ENCODE measurements at regions not wholly inside any gene's neighbourhood (a gene's known extent, or its start where the extent isn't known, plus 50 kb on each side); places are given as distances from the start of the nearest gene placed in this dataset.

DNA sequence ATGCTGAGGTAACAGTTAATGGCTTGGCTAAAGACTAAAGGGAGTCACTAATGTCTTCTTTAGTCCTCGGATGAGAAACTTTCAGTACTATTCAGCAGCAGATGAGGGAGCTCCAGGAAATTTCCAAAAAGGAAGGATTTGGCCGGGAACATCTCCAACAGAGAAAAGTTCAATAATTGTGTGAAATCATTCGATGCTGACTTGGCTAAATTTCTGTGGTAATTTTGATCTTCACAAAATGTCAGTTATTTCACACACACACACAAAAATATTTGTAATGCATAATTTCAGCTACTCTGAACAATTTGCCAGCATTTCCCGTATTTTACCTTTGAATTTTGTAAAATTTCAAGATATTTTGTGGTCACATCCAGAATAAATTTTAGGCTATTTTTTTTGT lies 462.8 kb upstream of the MDFIC2 start:
- H3K9ac ChIP-seq (ENCODE audit: low read depth in 1 of 2, low read length in 2 of 2), result no peak overlapping the region
- no peaks in the 10 kb centered on the region for H3K4me1 ChIP-seq (ENCODE audit: control insufficient read depth in 4 of 4, insufficient read depth in 4 of 4, low read length in 3 of 4)
- no peaks in the 10 kb centered on the region for H3K36me3 ChIP-seq (ENCODE audit: control insufficient read depth in 4 of 4, insufficient read depth in 3 of 4, low read depth in 1 of 4, low read length in 3 of 4)
- H3K9me3 ChIP-seq (ENCODE audit: control insufficient read depth in 4 of 4, low read length in 3 of 4), result no peaks in the 10 kb centered on the region
- no peak for TF ChIP-seq RAD21 (IDR thresholded peaks at IDR 0.05)
- no peak for TF ChIP-seq EGR1 (IDR thresholded peaks at IDR 0.05; ENCODE audit: low read depth in 2 of 2)
- TF ChIP-seq, protein P1, sequence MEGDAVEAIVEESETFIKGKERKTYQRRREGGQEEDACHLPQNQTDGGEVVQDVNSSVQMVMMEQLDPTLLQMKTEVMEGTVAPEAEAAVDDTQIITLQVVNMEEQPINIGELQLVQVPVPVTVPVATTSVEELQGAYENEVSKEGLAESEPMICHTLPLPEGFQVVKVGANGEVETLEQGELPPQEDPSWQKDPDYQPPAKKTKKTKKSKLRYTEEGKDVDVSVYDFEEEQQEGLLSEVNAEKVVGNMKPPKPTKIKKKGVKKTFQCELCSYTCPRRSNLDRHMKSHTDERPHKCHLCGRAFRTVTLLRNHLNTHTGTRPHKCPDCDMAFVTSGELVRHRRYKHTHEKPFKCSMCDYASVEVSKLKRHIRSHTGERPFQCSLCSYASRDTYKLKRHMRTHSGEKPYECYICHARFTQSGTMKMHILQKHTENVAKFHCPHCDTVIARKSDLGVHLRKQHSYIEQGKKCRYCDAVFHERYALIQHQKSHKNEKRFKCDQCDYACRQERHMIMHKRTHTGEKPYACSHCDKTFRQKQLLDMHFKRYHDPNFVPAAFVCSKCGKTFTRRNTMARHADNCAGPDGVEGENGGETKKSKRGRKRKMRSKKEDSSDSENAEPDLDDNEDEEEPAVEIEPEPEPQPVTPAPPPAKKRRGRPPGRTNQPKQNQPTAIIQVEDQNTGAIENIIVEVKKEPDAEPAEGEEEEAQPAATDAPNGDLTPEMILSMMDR (IDR thresholded peaks at IDR 0.05; ENCODE audit: low read depth, low read length, missing input control), result no peak
- no peak for TF ChIP-seq ATF3 (IDR thresholded peaks at IDR 0.05)
- TF ChIP-seq YY1 (IDR thresholded peaks at IDR 0.05), result no peak
- 71% methylated on average over 4 of the region's 4 CpGs for WGBS
- H3K27ac ChIP-seq (ENCODE audit: low read depth in 1 of 2, low read length in 2 of 2), result no peak overlapping the region
- H3K4me3 ChIP-seq (ENCODE audit: low read depth in 1 of 3, low read length in 3 of 3), result no peak overlapping the region
- H3K27me3 ChIP-seq (ENCODE audit: control insufficient read depth in 4 of 4, insufficient read depth in 4 of 4, low read length in 3 of 4), result peaks cover 0 to 3% (median 0%) of the 10 kb centered on the region in 4 donors
- no peak for DNase-seq (ENCODE audit: low spot score)

- Histone ChIP-seq H3K9ac (ENCODE audit: low read depth in 1 of 2, low read length in 2 of 2) (no peak overlapping the region), H3K27me3 (ENCODE audit: control insufficient read depth in 4 of 4, insufficient read depth in 4 of 4, low read length in 3 of 4) (peaks cover 0 to 3% (median 0%) of the 10 kb centered on the region in 4 donors), H3K36me3 (ENCODE audit: control insufficient read depth in 4 of 4, insufficient read depth in 3 of 4, low read depth in 1 of 4, low read length in 3 of 4) (no peaks in the 10 kb centered on the region), H3K27ac (ENCODE audit: low read depth in 1 of 2, low read length in 2 of 2) (no peak overlapping the region), H3K4me3 (ENCODE audit: low read depth in 1 of 3, low read length in 3 of 3) (no peak overlapping the region), H3K9me3 (ENCODE audit: control insufficient read depth in 4 of 4, low read length in 3 of 4) (no peaks in the 10 kb centered on the region), H3K4me1 (ENCODE audit: control insufficient read depth in 4 of 4, insufficient read depth in 4 of 4, low read length in 3 of 4) (no peaks in the 10 kb centered on the region)
- TF ChIP-seq YY1 (IDR thresholded peaks at IDR 0.05) (no peak), FOXA2 (IDR thresholded peaks at IDR 0.05) (no peak), REST (IDR thresholded peaks at IDR 0.05) (no peak), HNF4G (IDR thresholded peaks at IDR 0.05) (no peak), GABPA (IDR thresholded peaks at IDR 0.05 in 1 of 2, conservative IDR thresholded peaks at IDR 0.05 in 1 of 2) (no peak), RXRA (IDR thresholded peaks at IDR 0.05) (no peak), FOXA1 (IDR thresholded peaks at IDR 0.05) (no peak), MAX (IDR thresholded peaks at IDR 0.05) (no peak), TAF1 (conservative IDR thresholded peaks at IDR 0.05) (no peak), EGR1 (IDR thresholded peaks at IDR 0.05; ENCODE audit: low read depth in 2 of 2) (no peak), NR2F2 (IDR thresholded peaks at IDR 0.05) (no peak), ATF3 (IDR thresholded peaks at IDR 0.05) (no peak), SP1 (IDR thresholded peaks at IDR 0.05) (no peak), HNF4A (conservative IDR thresholded peaks at IDR 0.05) (no peak), RAD21 (IDR thresholded peaks at IDR 0.05) (no peak), JUND (IDR thresholded peaks at IDR 0.05) (no peak)
- TF ChIP-seq, protein P2, sequence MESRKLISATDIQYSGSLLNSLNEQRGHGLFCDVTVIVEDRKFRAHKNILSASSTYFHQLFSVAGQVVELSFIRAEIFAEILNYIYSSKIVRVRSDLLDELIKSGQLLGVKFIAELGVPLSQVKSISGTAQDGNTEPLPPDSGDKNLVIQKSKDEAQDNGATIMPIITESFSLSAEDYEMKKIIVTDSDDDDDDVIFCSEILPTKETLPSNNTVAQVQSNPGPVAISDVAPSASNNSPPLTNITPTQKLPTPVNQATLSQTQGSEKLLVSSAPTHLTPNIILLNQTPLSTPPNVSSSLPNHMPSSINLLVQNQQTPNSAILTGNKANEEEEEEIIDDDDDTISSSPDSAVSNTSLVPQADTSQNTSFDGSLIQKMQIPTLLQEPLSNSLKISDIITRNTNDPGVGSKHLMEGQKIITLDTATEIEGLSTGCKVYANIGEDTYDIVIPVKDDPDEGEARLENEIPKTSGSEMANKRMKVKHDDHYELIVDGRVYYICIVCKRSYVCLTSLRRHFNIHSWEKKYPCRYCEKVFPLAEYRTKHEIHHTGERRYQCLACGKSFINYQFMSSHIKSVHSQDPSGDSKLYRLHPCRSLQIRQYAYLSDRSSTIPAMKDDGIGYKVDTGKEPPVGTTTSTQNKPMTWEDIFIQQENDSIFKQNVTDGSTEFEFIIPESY (IDR thresholded peaks at IDR 0.05), result no peak
- TF ChIP-seq, protein P1 (IDR thresholded peaks at IDR 0.05; ENCODE audit: low read depth, low read length, missing input control), result no peak
- DNase-seq (ENCODE audit: low spot score), result no peak
- WGBS, result 65% methylated on average over 1 of the region's 1 CpG
These were observed 462.2 kb upstream of the MDFIC2 start for GRCh38 chr3:70774641-70775040.

Measured in liver (tissue), 8 donors.